IPS DF 19.7 (cell line): ENCODE measurements at regions not wholly inside any gene's neighbourhood (a gene's known extent, or its start where the extent isn't known, plus 50 kb on each side); places are given as distances from the start of the nearest gene placed in this dataset.
"Not testable (repeated sequence)": the region's sequence is repeated elsewhere in the genome, so short reads cannot be mapped to it uniquely, and the experiment has no call there.

Experiments
- DNase-seq: peaks from one replicate; pipeline ENCODE4 v3.0.0-alpha.2; 2013; ENCODE audit warnings: low read depth, low spot score

GRCh38 chr2:187775651-187776050, 221.4 kb upstream of the TFPI start:
- no peak for DNase-seq

- DNase-seq = no peak
Observed at GRCh38 chr2:187782301-187782700, 228.1 kb upstream of the TFPI start.

- DNase-seq = no peak
Observed at GRCh38 chr2:187783446-187783845, 229.2 kb upstream of the TFPI start.

GRCh38 chr2:187784138-187784537, 229.9 kb upstream of the TFPI start:
- not testable (repeated sequence) for DNase-seq

GRCh38 chr2:187799601-187800000, 245.4 kb upstream of the TFPI start:
- DNase-seq = no peak

- DNase-seq = no peak
Observed at GRCh38 chr2:187803816-187804215, 249.6 kb upstream of the TFPI start.

- DNase-seq = no peak
Observed at GRCh38 chr2:187815113-187815512, 260.9 kb upstream of the TFPI start.

GRCh38 chr2:187819624-187820023, 265.4 kb upstream of the TFPI start:
- no peak for DNase-seq

GRCh38 chr2:187825108-187825507, 270.9 kb upstream of the TFPI start:
- DNase-seq = no peak

- no peak for DNase-seq
Observed at GRCh38 chr2:187826023-187826422, 271.8 kb upstream of the TFPI start.

GRCh38 chr2:187834787-187835186, 280.6 kb upstream of the TFPI start:
- no peak for DNase-seq

GRCh38 chr2:187838690-187839089, 284.5 kb upstream of the TFPI start:
- no peak for DNase-seq

GRCh38 chr2:187842315-187842714, 288.1 kb upstream of the TFPI start:
- DNase-seq = no peak

- DNase-seq = peak; percentile 12
Observed at GRCh38 chr2:187842978-187843847, 289.0 kb upstream of the TFPI start.

GRCh38 chr2:187847245-187848208, 293.3 kb upstream of the TFPI start:
- DNase-seq = no peak

GRCh38 chr2:187851955-187852561, 297.8 kb upstream of the TFPI start:
- DNase-seq = no peak

GRCh38 chr2:187853381-187853791, 299.2 kb upstream of the TFPI start:
- DNase-seq = no peak

- no peak for DNase-seq
Observed at GRCh38 chr2:187854801-187855200, 300.6 kb upstream of the TFPI start.

- no peak for DNase-seq
Observed at GRCh38 chr2:187855689-187856088, 301.5 kb upstream of the TFPI start.

- no peak for DNase-seq
Observed at GRCh38 chr2:187857826-187858225, 303.6 kb upstream of the TFPI start.

GRCh38 chr2:187862715-187863114, 308.5 kb upstream of the TFPI start:
- DNase-seq = no peak

- DNase-seq = no peak
Observed at GRCh38 chr2:187865025-187865424, 310.8 kb upstream of the TFPI start.
